ENCODE measurements at regions not wholly inside any gene's neighbourhood (a gene's known extent, or its start where the extent isn't known, plus 50 kb on each side); places are given as distances from the start of the nearest gene placed in this dataset.
"Not testable (repeated sequence)": the region's sequence is repeated elsewhere in the genome, so short reads cannot be mapped to it uniquely, and the experiment has no call there.

- Histone ChIP-seq H3K4me1 (ENCODE audit: control insufficient read depth in 2 of 2, insufficient read depth in 2 of 2, low read length in 2 of 2) (no peaks in the 10 kb centered on the region), H3K4me3 (ENCODE audit: control extremely low read depth in 1 of 5, extremely low read depth in 1 of 5, insufficient read depth in 1 of 5, low read depth in 2 of 5, low read length in 4 of 5) (no peak overlapping the region), H3K79me2 (ENCODE audit: control insufficient read depth, insufficient read depth, low read length) (no peaks in the 10 kb centered on the region), H3K9ac (ENCODE audit: low read length) (no peak overlapping the region), H3K36me3 (replicated peaks in 1 of 2; ENCODE audit: control extremely low read depth in 1 of 2, control insufficient read depth in 1 of 2, extremely low read depth in 1 of 2, insufficient read depth in 2 of 2, low read length in 1 of 2) (no peaks in the 10 kb centered on the region), H3K9me3 (ENCODE audit: control extremely low read depth in 1 of 3, control insufficient read depth in 2 of 3, insufficient read depth in 1 of 3, low read length in 2 of 3) (peaks cover 0 to 1% (median 0%) of the 10 kb centered on the region in 3 donors), H3K27ac (ENCODE audit: low read length in 2 of 2) (no peak overlapping the region), H3K27me3 (replicated peaks in 1 of 4; ENCODE audit: control extremely low read depth in 1 of 4, control insufficient read depth in 3 of 4, insufficient read depth in 4 of 4, low read length in 3 of 4) (no peaks in the 10 kb centered on the region), H3K4me2 (replicated peaks; ENCODE audit: low read depth, low read length, poor library complexity, severe bottlenecking) (no peak overlapping the region), H4K20me1 (ENCODE audit: control insufficient read depth, insufficient read depth, low read length, poor library complexity, severe bottlenecking) (no peaks in the 10 kb centered on the region), H2AFZ (ENCODE audit: insufficient read depth, low read depth, low read length, poor library complexity, severe bottlenecking) (no peak overlapping the region)
- H3K27ac Mint-ChIP-seq, result no peak overlapping the region
- intact Hi-C loops (cut with micrococcal nuclease), result no loop called here
- peaks cover 3% of the 10 kb centered on the region for H3K9me3 Mint-ChIP-seq (ENCODE audit: insufficient read depth)
- peaks cover 3% of the 10 kb centered on the region for H3K4me1 Mint-ChIP-seq
- TF ChIP-seq CTCF (IDR thresholded peaks at IDR 0.05) (no peak), EZH2 (IDR thresholded peaks at IDR 0.05; ENCODE audit: borderline replicate concordance, insufficient read depth, low read depth, low read length, poor library complexity, severe bottlenecking) (no peak)
- DNase-seq (no peak), ATAC-seq (ENCODE audit: low read depth) (no peak)
- CTCF ChIA-PET, result no interaction called here
- POLR2A ChIA-PET, result no interaction called here
- no CpG with 5 or more reads among the region's 1 CpG for WGBS (ENCODE audit: insufficient coverage)
- H3K4me3 Mint-ChIP-seq, result no peak overlapping the region
- no peaks in the 10 kb centered on the region for H3K27me3 Mint-ChIP-seq
These were observed 404.9 kb downstream of the LTN1 start for GRCh38 chr21:28587748-28588147.

GRCh38 chr21:28581976-28582375 lies 410.7 kb downstream of the LTN1 start:
- no peaks in the 10 kb centered on the region for H3K27me3 ChIP-seq (replicated peaks in 1 of 4; ENCODE audit: control extremely low read depth in 1 of 4, control insufficient read depth in 3 of 4, insufficient read depth in 4 of 4, low read length in 3 of 4)
- H3K79me2 ChIP-seq (ENCODE audit: control insufficient read depth, insufficient read depth, low read length), result no peaks in the 10 kb centered on the region
- Mint-ChIP-seq H3K4me3 (no peak overlapping the region), H3K4me1 (no peaks in the 10 kb centered on the region), H3K27me3 (no peaks in the 10 kb centered on the region), H3K27ac (no peak overlapping the region), H3K9me3 (ENCODE audit: insufficient read depth) (no peaks in the 10 kb centered on the region)
- no peak overlapping the region for H3K9ac ChIP-seq (ENCODE audit: low read length)
- H3K4me3 ChIP-seq (ENCODE audit: control extremely low read depth in 1 of 5, extremely low read depth in 1 of 5, insufficient read depth in 1 of 5, low read depth in 2 of 5, low read length in 4 of 5), result no peak overlapping the region
- CTCF ChIA-PET, result no interaction called here
- no peaks in the 10 kb centered on the region for H3K9me3 ChIP-seq (ENCODE audit: control extremely low read depth in 1 of 3, control insufficient read depth in 2 of 3, insufficient read depth in 1 of 3, low read length in 2 of 3)
- no peaks in the 10 kb centered on the region for H4K20me1 ChIP-seq (ENCODE audit: control insufficient read depth, insufficient read depth, low read length, poor library complexity, severe bottlenecking)
- DNase-seq, result no peak
- no peaks in the 10 kb centered on the region for H3K4me1 ChIP-seq (ENCODE audit: control insufficient read depth in 2 of 2, insufficient read depth in 2 of 2, low read length in 2 of 2)
- H3K4me2 ChIP-seq (replicated peaks; ENCODE audit: low read depth, low read length, poor library complexity, severe bottlenecking), result no peak overlapping the region
- no CpG with 5 or more reads among the region's 2 CpGs for WGBS (ENCODE audit: insufficient coverage)
- no peak overlapping the region for H3K27ac ChIP-seq (ENCODE audit: low read length in 2 of 2)
- POLR2A ChIA-PET, result no interaction called here
- no peak overlapping the region for H2AFZ ChIP-seq (ENCODE audit: insufficient read depth, low read depth, low read length, poor library complexity, severe bottlenecking)
- ATAC-seq (ENCODE audit: low read depth), result no peak
- intact Hi-C loops (cut with micrococcal nuclease), result no loop called here
- no peaks in the 10 kb centered on the region for H3K36me3 ChIP-seq (replicated peaks in 1 of 2; ENCODE audit: control extremely low read depth in 1 of 2, control insufficient read depth in 1 of 2, extremely low read depth in 1 of 2, insufficient read depth in 2 of 2, low read length in 1 of 2)
- TF ChIP-seq CTCF (IDR thresholded peaks at IDR 0.05) (no peak), EZH2 (IDR thresholded peaks at IDR 0.05; ENCODE audit: borderline replicate concordance, insufficient read depth, low read depth, low read length, poor library complexity, severe bottlenecking) (no peak)

GRCh38 chr21:28581311-28581731 lies 411.4 kb downstream of the LTN1 start:
- not testable (repeated sequence) for H2AFZ ChIP-seq (ENCODE audit: insufficient read depth, low read depth, low read length, poor library complexity, severe bottlenecking)

More at GRCh38 chr21:28581311-28581731, 411.4 kb downstream of the LTN1 start:
- CTCF ChIA-PET; H3K9me3 Mint-ChIP-seq (ENCODE audit: insufficient read depth); H3K9ac ChIP-seq (ENCODE audit: low read length); H3K27ac Mint-ChIP-seq; H3K4me3 Mint-ChIP-seq; H3K4me1 Mint-ChIP-seq; intact Hi-C loops (cut with micrococcal nuclease); H3K4me3 ChIP-seq (ENCODE audit: control extremely low read depth in 1 of 5, extremely low read depth in 1 of 5, insufficient read depth in 1 of 5, low read depth in 2 of 5, low read length in 4 of 5); H3K9me3 ChIP-seq (ENCODE audit: control extremely low read depth in 1 of 3, control insufficient read depth in 2 of 3, insufficient read depth in 1 of 3, low read length in 2 of 3); H3K27me3 ChIP-seq (replicated peaks in 1 of 4; ENCODE audit: control extremely low read depth in 1 of 4, control insufficient read depth in 3 of 4, insufficient read depth in 4 of 4, low read length in 3 of 4); H3K27me3 Mint-ChIP-seq; H3K36me3 ChIP-seq (replicated peaks in 1 of 2; ENCODE audit: control extremely low read depth in 1 of 2, control insufficient read depth in 1 of 2, extremely low read depth in 1 of 2, insufficient read depth in 2 of 2, low read length in 1 of 2); H3K79me2 ChIP-seq (ENCODE audit: control insufficient read depth, insufficient read depth, low read length); POLR2A ChIA-PET; ATAC-seq (ENCODE audit: low read depth); H3K4me1 ChIP-seq (ENCODE audit: control insufficient read depth in 2 of 2, insufficient read depth in 2 of 2, low read length in 2 of 2); H3K4me2 ChIP-seq (replicated peaks; ENCODE audit: low read depth, low read length, poor library complexity, severe bottlenecking); H3K27ac ChIP-seq (ENCODE audit: low read length in 2 of 2); H4K20me1 ChIP-seq (ENCODE audit: control insufficient read depth, insufficient read depth, low read length, poor library complexity, severe bottlenecking); DNase-seq: not testable (repeated sequence)
- 91% methylated on average over 4 of the region's 5 CpGs for WGBS (ENCODE audit: insufficient coverage)
